ENCODE measurements at regions not wholly inside any gene's neighbourhood (a gene's known extent, or its start where the extent isn't known, plus 50 kb on each side); places are given as distances from the start of the nearest gene placed in this dataset.

- H3K9me3 ChIP-seq, result no peaks in the 10 kb centered on the region; the same call in 1 of the 2 replicates
- DNase-seq, result no peak
Observed at GRCh38 chr9:102035929-102036328, 297.5 kb upstream of the GRIN3A start.

GRCh38 chr9:102032614-102033013 lies 294.2 kb upstream of the GRIN3A start:
- no peaks in the 10 kb centered on the region for H3K4me1 ChIP-seq
- H3K27me3 ChIP-seq, result no peaks in the 10 kb centered on the region
- H3K9me3 ChIP-seq, result peaks cover 2% of the 10 kb centered on the region; the same call in 1 of the 2 replicates
- H3K36me3 ChIP-seq, result no peaks in the 10 kb centered on the region
- no peak overlapping the region for H3K4me3 ChIP-seq (ENCODE audit: low read depth, low read length)
- DNase-seq, result no peak
- no peak for TF ChIP-seq CTCF (IDR thresholded peaks at IDR 0.05; ENCODE audit: low read depth, low read length)

More at GRCh38 chr9:102035929-102036328, 297.5 kb upstream of the GRIN3A start:
- no peaks in the 10 kb centered on the region for H3K36me3 ChIP-seq
- H3K4me3 ChIP-seq (ENCODE audit: low read depth, low read length), result no peak overlapping the region
- H3K27me3 ChIP-seq, result no peaks in the 10 kb centered on the region
- no peaks in the 10 kb centered on the region for H3K4me1 ChIP-seq
- no peak for TF ChIP-seq CTCF (IDR thresholded peaks at IDR 0.05; ENCODE audit: low read depth, low read length)

GRCh38 chr9:102000956-102001355 lies 262.5 kb upstream of the GRIN3A start:
- Histone ChIP-seq H3K9me3 (no peaks in the 10 kb centered on the region), H3K36me3 (no peaks in the 10 kb centered on the region), H3K4me1 (no peaks in the 10 kb centered on the region), H3K4me3 (ENCODE audit: low read depth, low read length) (no peak overlapping the region), H3K27me3 (no peaks in the 10 kb centered on the region)
- TF ChIP-seq CTCF (IDR thresholded peaks at IDR 0.05; ENCODE audit: low read depth, low read length), result no peak
- no peak for DNase-seq

DNA sequence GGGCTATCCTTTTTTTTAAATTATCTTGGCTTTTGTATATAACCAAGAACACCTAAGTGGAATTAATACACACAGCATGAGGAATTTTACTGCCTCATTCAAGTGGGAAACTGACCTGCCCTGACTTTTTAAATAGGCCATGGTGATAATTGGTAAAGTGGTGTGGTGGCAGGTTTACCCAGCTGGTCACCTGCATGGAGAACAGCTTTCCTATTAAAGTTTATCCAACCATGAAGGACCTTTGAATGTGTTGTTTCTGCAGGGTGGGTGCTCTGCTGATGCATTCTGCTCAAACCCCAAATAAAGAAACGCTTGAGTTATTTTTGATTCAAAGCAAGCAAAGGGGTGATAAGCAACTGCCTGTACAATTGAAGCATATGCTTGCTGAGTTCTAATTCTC lies 261.0 kb upstream of the GRIN3A start:
- no peak overlapping the region for H3K4me3 ChIP-seq (ENCODE audit: low read depth, low read length)
- DNase-seq, result no peak
- no peaks in the 10 kb centered on the region for H3K27me3 ChIP-seq
- no peaks in the 10 kb centered on the region for H3K36me3 ChIP-seq
- no peak for TF ChIP-seq CTCF (IDR thresholded peaks at IDR 0.05; ENCODE audit: low read depth, low read length)
- no peaks in the 10 kb centered on the region for H3K4me1 ChIP-seq
- no peaks in the 10 kb centered on the region for H3K9me3 ChIP-seq

- TF ChIP-seq CTCF (IDR thresholded peaks at IDR 0.05; ENCODE audit: low read depth, low read length), result no peak
- Histone ChIP-seq H3K9me3 (no peaks in the 10 kb centered on the region), H3K36me3 (no peaks in the 10 kb centered on the region), H3K4me1 (no peaks in the 10 kb centered on the region), H3K27me3 (no peaks in the 10 kb centered on the region), H3K4me3 (ENCODE audit: low read depth, low read length) (no peak overlapping the region)
- no peak for DNase-seq
Observed at GRCh38 chr9:101995231-101995630, 256.8 kb upstream of the GRIN3A start.

DNA sequence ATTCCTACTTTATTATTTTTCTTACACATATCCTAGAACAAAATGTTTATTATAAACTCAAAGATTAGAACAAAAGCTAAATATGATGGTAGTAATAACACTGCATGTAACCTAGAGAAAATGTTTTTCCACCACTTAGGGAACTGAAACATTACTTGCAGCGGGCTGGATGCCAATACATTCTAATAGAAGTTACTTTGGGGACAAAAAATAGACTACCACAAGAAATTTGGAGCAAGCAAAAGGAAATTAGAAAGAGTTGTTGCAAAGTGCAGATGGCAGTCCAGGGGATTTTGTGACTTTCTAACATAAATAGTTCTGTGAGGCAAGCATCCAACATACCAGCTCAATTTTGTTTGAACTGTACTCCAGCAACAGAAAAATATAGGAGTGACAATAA lies 255.3 kb upstream of the GRIN3A start:
- Histone ChIP-seq H3K27me3 (no peaks in the 10 kb centered on the region), H3K4me1 (no peaks in the 10 kb centered on the region), H3K36me3 (no peaks in the 10 kb centered on the region), H3K4me3 (ENCODE audit: low read depth, low read length) (no peak overlapping the region), H3K9me3 (no peaks in the 10 kb centered on the region)
- no peak for TF ChIP-seq CTCF (IDR thresholded peaks at IDR 0.05; ENCODE audit: low read depth, low read length)
- no peak for DNase-seq

Measured in BE2C (cell line).